Head of caudate nucleus (tissue), 42 donors: ENCODE measurements at regions not wholly inside any gene's neighbourhood (a gene's known extent, or its start where the extent isn't known, plus 50 kb on each side); places are given as distances from the start of the nearest gene placed in this dataset.

Experiments used
- DNase-seq, 42 donors: peaks; one replicate each; pipeline versions ENCODE4 v3.0.0 to v3.0.0-alpha.2; 2020 to 2021; ENCODE audit warnings: mixed read lengths in 7 of 42
- intact Hi-C: fragments of 100-400 bp; cut with DNase I; formaldehyde crosslinking; loops from one replicate; pipeline ENCODE4 v1.15.0; 2022

DNA sequence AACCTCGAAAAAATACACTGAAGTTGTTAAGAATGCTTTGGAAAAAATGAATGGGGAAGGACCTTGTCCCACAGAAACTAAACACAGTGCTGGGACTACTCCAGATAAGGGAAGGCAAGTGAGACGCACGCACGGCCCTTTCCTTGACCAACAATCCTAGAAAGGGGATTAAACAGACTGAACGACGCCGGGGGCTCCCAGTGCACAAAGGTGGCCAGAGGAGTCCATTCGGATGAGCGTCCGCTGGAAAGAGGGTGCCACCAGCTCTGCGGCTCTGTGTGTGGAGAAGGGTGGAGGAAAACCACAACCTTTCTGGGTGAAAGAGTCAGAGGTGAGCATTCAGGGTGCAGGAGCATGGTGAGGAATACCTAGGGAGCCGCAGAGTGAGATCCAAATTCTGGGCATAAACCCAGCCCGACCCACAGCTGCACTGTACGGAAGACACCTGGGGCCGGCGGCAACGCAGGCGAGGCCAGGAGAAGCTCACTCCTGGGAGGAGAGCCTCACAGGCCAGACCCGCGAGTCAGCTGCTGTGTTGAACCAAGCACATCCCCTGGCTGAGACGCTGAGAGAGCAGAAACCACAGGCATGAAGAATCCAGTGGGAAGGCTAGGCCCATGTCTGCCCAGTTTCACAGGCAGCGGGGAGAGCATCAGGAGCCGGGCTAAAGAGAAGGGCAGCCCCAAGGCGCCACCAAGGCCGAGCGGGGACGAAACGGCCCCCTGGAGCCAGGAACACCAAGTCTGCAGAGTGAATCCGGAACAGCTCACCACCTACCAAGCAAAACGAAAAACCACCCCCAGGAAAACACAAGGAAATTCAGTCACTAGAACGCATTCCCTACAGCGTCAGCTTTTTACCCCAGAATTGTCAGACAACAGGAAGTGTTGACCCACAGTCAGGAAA is 177.1 kb downstream of the BRD1 start:
- intact Hi-C loops, result no loop called here

DNA sequence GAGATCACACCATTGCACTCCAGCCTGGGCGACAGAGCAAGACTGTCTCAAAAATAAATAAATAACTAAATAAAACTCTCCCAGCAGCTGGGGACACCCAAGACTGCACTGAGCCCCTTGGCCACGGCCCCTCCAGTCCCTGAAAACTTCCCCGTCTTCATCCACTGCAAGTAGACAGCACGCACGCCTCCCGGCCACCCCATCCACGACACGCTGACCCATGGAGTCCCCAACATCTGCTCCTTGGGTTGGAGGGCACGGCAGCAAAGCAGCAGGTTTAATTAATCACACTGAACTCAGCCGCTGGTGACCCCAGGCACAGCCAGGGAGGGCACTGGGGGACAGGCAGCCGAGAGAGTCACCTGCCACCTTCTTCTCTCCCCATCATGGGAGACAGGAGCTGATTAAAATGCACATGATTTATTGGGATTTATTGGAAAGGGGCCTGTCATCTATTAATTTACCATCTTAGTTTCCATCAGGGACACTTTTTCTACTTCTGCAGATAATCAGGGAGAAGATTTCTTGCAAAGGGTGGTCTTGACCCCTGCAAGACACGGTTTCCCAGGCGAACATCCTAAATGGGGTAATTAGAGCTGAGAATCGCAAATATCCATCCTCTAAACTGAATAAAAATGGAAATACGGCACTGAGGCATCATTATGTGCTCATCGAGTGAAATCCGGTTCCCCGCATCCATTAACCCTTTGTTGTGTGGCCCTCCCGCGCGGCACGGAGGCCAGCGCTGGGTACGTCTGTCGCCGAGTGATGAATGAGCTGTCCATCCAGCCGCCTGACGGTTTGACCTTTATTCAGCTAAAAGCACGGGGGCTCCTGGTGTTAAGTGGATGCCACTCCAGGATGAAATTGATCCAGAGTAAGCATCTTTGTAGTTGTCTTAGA is 178.3 kb downstream of the BRD1 start:
- no peak for DNase-seq
- intact Hi-C loops, result no loop called here

More for the DNA sequence above, 177.1 kb downstream of the BRD1 start:
- DNase-seq, result no peak

DNA sequence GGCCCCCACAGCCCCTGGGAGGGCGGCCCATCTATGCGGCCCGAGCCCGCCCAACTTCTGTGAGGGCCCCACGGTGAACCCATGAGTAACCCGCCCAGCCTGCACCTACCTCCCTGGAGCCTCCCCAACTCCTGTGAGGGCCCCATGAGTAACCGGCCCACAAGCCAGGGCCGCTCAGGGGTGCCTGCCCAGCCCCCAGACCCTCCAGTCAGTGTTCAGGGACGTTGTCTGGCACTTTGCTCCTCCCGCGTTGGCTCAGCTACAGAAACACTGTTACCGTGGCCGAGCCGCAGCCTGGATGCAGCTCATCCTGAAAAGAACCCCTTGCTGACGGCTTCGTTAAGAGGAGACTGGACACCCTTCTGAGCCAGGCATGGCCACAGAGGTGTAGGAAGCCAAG is 179.6 kb downstream of the BRD1 start:
- intact Hi-C loops, result no loop called here

DNA sequence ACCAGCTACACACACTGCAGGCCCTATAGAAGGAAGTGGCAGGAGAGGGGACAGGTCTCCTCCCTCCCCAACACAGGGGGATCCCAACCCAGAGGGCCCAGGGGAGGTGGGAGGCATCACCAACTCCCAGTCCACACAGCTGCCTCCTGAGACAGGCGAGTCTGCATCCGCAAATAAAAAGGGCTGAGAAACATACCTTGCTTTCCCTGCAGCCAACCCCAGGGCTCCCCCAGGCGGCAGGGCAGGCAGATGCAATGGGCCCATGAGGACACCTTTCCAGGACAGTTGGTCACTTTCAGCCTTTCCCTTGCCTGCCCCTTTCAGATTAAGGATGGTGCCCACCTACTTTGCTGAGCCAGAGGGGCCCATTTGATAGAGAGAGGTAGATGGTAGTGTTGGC is 180.0 kb downstream of the BRD1 start:
- intact Hi-C loops, result no loop called here
- no peak for DNase-seq

More for the DNA sequence above, 179.6 kb downstream of the BRD1 start:
- DNase-seq, result no peak

DNA sequence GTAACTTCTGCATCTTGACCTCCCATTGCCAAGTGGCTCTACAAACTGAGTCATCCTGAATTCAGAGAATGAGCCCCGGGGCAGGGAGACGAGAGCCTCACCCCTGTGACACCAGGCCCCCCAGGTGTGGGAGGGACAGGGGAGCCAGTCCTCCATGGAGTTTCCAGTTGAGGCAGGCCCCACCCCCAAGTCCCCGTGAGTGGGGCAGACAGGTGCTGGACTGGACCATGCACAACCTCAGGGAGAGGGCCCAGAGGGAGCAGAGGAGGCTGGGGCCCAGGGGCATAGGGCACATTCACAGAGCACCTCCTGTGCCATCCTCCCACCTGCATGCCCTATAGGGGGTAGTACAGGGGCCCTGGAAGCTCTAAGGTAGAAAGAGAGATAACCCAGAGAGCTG is 180.8 kb downstream of the BRD1 start:
- intact Hi-C loops, result no loop called here
- no peak for DNase-seq

DNA sequence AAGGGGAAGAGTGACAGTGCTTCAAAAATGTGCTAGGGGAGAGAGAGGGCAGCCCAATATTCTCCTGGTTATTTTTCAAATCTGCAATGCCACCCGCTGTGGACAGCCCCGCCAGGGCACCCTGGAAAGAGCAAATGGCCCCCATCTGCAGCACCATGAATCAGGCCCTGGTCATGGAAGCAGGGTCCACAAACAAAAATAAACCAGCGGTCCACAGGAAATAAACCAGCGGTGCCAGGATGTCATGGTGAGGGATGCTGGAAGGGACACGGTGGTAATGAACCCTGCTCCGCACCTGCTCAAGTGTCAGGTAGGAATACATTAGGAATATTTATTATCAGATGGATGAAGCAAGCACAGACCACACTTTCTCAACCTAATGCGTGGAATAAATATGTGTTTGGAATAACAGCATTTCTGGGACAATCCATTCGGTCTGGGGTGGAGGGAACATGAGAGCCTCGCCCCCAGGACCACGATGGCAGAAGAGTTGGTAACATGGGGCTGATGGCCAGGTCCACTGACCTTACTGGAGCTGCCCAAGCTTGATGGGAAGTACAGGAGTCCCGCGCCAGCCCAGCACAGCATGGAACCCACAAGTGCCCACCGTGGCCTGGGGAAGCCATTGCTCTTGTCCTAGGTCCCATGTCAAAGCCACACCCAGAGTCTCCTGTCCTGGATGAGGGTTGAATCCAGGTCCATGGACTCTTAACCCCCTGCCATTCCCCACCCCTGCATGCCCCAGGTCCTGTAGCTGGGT is 181.7 kb downstream of the BRD1 start:
- intact Hi-C loops, result no loop called here
- DNase-seq, result no peak

DNA sequence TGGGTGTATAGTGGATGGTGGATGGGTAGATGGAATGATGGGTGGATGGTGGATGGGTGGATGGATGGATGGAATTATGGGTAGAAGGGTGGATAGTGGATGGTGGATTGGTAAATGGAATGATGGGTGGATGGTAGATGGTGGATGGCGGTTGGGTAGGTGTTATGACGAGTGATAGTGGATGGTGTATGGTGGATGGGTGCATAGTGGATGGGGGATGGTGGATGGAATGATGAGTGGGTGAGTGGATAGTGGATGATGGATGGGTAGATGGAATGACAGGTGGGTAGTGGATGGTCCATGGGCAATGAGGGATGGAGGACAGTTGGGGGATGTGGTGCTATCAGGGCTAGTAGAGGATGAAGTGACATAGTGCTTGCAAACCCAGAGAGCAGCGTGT is 182.4 kb downstream of the BRD1 start:
- DNase-seq, result no peak
- intact Hi-C loops, result no loop called here

DNA sequence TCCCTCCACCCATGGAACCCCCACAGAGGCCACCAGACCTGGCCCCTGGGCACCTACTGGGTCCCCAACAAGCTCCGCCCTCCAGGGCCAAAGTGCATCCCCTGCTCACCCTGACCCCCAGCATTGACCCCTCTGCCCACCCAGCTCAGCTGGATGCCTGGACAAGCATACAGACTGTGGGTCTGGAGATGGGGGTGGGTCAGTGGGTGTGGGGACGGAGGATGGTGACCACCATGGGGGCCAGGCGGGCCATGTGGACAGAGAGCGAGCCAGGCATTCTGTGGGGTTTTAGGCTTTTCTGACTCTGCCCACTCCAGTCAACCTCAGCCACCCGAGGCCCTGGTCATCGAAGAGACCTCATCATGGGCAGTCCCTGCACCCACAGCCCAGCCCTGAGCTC is 183.7 kb downstream of the BRD1 start:
- intact Hi-C loops, result no loop called here
- DNase-seq, result no peak

DNA sequence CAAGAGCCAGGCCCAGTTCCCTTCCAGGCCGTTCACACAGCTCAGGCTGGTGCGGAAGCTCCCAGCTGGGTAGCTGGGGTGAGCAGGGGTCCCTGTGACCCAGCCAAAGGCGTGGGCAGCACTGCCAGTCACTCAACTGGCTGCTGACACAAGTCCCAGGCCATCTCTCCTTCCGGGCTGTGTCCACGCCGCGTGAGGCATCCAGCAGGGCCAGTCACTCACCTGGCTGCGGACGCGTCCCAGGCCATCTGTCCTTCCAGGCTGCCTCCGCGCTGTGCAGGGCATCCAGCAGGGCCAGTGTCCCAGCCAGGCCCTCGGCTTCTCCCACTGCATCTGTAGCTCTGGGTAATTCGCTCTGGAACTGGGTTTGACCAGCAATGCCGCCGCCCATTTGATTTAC is 184.2 kb downstream of the BRD1 start:
- intact Hi-C loops, result no loop called here
- no peak for DNase-seq

DNA sequence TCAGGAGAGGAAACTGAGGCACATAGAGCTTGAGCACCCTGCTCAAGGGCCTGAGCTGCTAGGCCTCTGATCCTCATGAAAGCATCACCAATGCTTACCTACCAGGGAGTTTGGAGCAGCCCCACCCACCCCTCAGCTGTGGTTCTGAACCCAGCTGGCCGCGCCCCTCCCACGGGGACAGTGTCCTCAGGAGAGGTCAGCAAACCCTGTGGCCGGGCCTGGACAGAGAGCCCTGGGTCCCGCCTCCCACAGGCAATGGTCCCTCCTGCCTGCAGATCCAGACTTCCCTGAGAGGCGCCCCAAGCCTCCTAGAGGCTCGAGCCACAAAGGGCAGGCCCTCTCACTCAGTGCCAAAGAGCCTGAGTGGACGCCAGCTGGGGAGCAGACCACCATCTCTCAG is 184.9 kb downstream of the BRD1 start:
- intact Hi-C loops, result no loop called here
- DNase-seq, result no peak

DNA sequence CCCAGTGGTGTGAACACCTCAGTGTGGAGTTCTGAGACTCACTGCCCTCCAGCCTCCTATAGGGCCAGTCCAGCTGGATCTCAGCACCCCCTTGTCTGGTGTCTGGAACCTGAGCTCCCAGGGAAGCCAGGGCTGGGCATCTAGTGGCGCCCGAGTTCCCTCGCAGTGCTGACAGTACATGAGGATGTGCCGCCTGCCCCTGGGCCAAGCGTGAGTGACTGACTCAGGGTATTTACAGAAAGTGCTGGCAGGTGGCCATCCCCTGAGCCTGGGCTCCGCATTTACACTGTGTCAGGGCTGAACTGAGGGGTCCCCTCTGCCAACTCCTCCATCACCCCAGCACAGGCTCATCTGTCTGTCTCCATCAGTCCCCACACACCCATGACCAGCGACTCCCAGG is 185.3 kb downstream of the BRD1 start:
- intact Hi-C loops, result no loop called here
- DNase-seq, result no peak

DNA sequence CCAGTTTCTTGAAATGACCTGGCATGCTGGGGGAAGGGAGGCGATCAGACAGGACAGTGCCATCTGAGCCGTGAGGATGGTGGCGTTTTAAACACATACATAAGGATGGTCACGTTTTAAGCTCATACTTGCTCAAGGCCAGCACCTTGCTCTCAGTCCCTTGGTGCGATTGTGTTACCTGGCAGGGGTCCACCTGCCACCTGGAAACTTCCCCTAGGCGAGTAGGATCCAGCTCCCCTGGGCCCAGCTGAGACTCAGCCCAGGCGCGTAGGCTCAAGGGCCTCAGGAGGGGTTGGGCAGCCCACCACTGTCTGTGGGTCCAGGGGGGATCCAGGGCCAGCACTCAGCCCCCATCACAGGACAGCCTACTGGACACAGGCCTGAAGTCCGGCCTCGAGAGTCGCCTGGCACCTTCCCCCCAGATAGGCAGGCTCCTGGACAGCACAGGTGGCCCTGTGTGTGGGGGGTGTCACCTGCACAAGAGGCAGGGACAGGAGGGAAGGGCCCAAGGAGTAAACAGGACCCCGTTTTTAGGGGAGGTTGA is 185.8 kb downstream of the BRD1 start:
- intact Hi-C loops, result no loop called here
- no peak for DNase-seq

DNA sequence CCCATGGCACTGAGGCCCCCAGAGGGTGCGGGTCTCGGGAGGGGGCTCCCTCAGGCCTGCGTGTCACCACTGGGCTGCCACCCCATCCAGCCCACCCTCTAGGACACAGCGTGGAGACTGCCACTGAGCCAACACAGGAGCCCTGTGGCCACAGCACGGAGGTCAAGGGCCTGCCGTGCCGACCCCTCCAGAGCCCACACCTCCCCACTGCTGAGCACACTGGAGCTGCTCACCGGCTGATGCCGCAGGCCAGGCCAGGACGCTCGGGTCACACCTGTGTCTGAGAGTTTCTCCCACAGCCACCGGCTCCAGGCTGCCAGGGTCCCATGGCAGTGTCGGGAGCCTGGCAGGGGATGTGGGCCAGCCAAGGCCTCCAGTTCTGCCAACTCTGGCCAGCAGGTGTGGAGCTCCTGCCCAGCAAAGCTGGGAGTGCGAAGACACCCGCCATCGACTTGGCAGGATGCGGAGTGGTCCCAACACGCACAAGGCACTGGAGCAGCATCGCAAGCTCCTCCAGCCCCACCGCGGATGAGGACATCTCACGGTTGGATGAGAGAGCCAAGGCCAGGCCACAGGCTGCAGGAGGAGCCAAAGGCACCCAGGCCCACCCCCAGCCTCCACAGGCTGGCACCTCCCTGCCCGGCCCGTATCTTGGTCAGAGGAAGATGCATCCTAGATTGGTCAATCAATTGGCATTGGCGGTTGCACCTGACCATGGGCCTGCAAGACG is 187.1 kb downstream of the BRD1 start:
- DNase-seq, result no peak
- intact Hi-C loops, result no loop called here

DNA sequence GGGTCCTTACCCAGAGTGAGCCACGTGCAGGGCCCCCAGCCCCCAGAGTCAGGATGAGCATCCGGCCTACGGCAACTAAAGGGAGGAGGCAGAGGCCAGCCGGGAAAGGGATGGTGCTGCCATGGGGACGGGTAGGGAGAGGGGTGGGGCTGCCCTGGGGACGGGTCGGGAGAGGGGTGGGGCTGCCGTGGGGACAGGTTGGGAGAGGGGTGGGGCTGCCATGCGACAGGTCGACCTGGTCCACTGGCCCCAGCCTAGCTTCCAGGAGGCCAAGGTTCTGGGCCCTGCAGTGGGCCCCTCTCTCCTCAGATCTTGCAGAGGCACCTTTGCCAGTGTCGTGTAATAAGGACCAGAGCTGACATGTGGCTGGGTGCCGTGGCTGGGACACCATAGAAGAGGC is 187.7 kb downstream of the BRD1 start:
- intact Hi-C loops, result loop anchor here (10.0 kb wide), 1 partner anchor 1065 kb away; no protein-coding TSS in a partner anchor
- no peak for DNase-seq

DNA sequence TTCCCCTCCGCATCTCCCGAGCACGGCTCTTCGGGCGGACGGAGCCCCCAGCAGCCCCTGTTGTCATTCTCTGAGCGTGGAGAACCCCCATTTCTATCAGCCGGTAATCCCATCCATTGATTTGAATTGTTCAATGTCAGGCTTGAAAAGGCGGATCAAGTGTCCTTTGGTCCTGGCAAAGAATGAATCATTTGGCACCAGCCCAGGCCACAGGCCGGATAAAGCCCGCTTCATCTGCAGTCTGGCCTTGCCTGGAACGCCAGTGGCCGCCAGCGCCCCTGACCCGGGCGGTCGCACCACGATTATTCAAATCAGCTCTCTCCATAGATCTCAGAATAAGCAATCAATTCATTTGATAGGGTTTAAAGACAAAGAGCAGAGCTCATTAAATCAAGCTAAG is 188.9 kb downstream of the BRD1 start:
- intact Hi-C loops, result loop anchor here (10.0 kb wide), 1 partner anchor 1064 kb away; no protein-coding TSS in a partner anchor
- DNase-seq, result peak in 39 of 42 donors; percentile 18 to 87 (median 62)

DNA sequence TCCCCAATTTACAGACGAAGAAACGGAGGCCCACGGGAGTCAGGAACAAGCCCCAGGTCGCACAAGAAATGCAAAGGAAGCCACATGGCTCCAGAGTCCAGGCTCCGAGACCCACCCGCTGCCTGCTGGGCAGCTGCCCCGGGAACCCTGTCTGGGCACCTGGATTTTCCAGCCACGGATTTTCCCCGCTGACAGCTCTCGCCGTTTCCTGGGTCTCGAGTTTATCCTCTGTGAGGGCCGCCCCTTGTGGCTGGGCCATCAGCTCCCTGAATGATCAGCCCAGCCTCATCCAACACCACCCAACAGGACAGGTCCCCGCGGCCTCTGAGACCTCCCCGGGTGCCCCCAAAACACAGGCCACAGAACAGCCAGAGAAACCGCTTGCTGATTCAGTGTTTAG is 189.7 kb downstream of the BRD1 start:
- DNase-seq, result no peak
- intact Hi-C loops, result loop anchor here (10.0 kb wide), 1 partner anchor 1063 kb away; no protein-coding TSS in a partner anchor

DNA sequence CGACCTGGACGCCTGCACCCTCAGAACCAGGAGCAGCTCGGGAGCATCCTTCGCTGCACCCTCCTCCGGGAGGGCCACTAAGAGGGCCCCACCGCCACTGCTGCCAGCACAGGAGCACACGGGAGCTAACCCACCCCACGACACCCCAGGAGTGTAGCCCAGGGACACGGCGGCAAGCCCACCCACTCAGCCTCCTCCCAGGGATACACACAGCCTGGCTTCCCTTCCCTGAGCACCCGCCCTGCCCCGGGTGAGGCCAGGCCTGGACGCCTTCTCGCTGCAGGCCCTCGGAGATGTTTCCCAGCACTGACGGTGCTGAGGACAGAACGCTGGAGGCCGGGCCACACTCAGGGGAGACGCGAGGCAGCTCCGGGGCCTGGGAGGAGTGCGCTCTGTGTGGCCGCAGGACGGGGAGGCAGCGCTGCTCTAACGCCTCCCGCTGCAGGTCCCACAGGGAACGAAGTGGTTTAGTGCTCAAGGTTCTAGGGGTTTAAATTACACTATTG is 190.4 kb downstream of the BRD1 start:
- intact Hi-C loops, result loop anchor here (10.0 kb wide), 1 partner anchor 1063 kb away; no protein-coding TSS in a partner anchor
- no peak for DNase-seq

DNA sequence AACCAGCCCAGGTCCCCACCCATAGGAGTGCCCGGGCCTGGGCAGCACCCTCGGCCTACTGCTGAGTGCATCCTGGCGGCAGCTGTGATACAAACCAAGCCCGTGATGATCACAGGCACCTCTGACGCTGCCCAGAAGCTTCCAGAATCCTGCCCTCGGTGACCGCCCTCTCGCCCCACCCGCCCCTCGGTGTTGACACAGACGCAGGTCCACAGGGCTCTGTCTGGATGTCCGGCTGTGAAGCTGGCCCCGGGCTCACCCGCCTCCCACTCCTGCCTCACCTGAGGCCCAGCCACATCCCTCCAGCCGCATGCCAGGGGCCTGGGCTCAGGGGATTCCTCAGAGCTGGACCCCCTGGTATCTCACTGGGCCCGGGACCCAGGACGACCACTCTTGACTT is 191.0 kb downstream of the BRD1 start:
- intact Hi-C loops, result loop anchor here (10.0 kb wide), 1 partner anchor 1062 kb away; no protein-coding TSS in a partner anchor
- no peak for DNase-seq
